GM20431 (cell line): ENCODE measurements at regions not wholly inside any gene's neighbourhood (a gene's known extent, or its start where the extent isn't known, plus 50 kb on each side); places are given as distances from the start of the nearest gene placed in this dataset.
"Not testable (repeated sequence)": the region's sequence is repeated elsewhere in the genome, so short reads cannot be mapped to it uniquely, and the experiment has no call there.

Experiments
- in situ Hi-C: fragments of 300-500 bp; cut with MseI, MboI; formaldehyde crosslinking; loops from one replicate; pipeline ENCODE4 v1.15.0; 2020; ENCODE audit warnings: low sequenced_read_pairs; ENCODE audit not compliant: unreplicated experiment

DNA sequence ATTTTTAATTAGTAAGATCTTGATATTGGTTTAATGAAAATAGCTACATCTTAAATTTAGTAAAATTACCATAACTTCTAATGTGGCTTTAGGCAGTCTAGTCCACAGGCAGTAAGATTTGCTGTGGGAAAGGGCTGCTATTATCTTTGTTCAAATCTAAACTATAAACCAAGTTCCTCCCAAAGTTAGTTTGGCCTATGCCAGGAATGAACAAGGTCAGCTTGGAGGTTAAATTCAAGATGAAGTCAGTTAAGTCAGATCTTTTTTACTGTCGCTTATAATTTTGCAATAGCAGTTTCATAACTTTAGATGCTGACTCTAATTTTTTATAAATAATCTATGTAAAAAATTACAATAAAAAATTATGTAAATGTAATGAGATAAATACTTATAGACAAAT, 1016.9 kb upstream of the ALCAM start:
- in situ Hi-C loops: no loop called here

- in situ Hi-C loops: no loop called here
These were observed 1012.8 kb upstream of the ALCAM start for GRCh38 chr3:104353951-104354350.

- in situ Hi-C loops: no loop called here
These were observed 1007.2 kb upstream of the ALCAM start for GRCh38 chr3:104359546-104359945.

DNA sequence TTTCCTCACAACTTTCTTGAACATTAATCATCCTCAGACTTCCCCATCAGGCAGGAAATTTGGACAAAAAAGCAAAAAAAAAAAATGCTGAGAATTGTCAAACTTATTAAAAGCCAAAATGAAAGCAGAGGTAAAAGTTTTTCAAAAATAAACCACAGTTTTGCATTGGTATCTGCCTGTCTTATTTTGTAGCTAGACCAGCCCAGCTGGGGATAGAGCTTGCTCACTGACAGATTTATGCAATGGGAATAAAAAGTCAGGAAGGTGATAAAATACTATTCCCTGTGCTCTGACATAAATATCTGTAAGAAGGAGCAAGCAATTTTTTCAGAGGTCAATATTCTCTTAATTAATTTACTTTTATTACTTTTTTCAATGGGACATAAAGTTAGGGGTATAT, 1006.7 kb upstream of the ALCAM start:
- in situ Hi-C loops: no loop called here

DNA sequence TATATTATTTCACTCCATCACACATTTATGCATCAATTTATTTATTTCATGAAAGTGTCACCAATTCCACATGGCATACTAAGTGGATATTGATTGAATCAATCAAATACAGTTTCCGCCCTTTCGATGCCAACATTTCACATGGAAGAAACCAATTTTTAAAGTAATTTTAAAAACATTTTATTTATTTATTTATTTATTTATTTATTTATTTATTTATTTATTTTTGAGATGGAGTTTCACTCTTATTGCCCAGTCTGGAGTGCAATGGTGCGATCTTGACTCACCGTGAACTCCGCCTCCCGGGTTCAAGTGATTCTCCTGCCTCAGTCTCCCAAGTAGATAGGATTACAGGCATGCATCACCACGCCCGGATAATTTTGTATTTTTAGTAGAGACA, 1005.0 kb upstream of the ALCAM start:
- in situ Hi-C loops: not testable (repeated sequence)

GRCh38 chr3:104362319-104362718, 1004.4 kb upstream of the ALCAM start:
- in situ Hi-C loops: no loop called here

- in situ Hi-C loops: no loop called here
These were observed 999.7 kb upstream of the ALCAM start for GRCh38 chr3:104367000-104367399.

DNA sequence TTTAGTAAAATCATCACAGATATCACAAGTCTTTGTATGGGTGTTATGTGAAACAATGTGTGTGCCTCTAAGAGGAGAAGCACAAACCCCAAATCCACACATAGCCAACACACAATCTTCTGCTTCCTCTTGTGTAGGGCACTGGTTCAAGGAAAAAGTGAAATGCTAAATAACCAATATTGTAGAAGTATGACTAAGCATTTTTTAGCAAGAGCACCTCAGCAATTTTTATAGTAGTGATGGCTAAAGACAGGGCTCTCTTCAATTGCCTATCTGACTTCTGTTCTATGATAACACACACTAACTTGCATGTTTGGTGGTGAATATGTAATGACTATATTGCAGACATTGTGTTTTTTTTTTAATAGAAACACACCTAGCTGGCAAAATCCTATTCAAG, 997.9 kb upstream of the ALCAM start:
- in situ Hi-C loops: no loop called here

- in situ Hi-C loops: no loop called here
These were observed 981.3 kb upstream of the ALCAM start for GRCh38 chr3:104385421-104385820.

DNA sequence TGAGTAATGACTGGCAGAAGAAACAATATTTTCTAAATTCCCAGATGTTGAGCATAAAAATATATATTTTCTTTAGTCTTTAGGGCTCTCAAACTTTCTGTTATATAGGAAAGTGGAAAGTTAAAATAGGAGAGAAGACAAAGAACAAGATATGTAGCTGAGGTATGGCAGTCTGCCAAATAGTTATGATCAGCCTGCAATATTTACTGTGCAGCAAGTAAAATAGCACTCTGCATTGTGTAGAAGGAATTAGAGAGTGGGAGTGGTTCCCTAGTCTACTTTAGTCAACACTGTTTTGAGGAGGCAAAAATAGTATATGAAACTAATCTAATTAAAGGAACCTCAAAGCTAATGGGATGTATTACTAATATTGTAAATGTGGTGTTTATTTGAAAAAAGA, 978.1 kb upstream of the ALCAM start:
- in situ Hi-C loops: no loop called here

DNA sequence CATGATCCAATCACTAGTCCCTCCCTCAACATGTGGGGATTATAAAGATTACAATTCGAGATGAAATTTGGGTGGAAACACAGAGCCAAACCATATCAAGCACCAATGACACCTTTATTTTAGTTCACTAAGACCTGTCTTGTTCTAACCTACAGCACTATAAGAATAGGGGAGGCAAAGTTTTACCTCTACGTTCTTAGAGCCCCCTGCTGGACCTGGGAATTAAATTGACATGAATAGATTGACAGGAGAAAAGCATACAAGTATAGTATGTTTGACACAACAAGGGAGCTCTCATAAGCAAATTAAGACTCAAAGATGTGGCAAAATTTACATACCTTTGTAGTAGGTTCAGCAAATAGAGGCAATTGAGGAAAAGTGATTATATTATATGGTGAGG, 974.4 kb upstream of the ALCAM start:
- in situ Hi-C loops: no loop called here

DNA sequence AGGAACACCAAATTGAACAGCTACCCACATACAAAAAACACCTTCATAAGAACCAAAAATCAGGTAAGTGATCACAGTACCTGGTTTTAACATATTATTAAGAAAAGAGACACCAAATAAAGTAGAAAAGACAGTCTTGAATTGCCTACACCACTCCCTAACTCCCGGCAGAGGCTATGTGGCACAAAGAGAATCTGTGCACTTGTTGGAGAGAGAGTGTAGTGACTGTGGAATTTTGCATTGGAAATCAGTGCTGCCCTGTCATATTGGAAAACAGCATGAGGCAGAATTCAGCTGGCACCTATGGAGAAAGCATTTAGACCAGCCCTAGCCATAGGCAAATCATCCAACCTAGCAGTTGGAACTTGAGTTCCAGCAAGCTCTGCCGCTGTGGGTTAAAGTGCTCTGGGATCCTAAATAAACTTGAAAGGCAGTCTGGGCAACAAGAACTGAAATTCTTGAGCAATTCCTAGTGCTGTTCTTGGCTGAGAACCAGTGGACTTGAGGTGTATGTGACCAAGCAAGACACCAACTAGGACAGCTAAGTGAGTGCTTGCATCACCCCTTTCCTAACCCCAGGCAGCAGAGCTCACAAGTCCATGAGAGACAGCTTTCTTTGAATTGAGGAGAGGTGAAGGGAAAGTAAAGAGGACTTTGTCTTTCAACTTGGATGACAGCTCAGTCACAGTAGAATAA, 969.6 kb upstream of the ALCAM start:
- in situ Hi-C loops: no loop called here

DNA sequence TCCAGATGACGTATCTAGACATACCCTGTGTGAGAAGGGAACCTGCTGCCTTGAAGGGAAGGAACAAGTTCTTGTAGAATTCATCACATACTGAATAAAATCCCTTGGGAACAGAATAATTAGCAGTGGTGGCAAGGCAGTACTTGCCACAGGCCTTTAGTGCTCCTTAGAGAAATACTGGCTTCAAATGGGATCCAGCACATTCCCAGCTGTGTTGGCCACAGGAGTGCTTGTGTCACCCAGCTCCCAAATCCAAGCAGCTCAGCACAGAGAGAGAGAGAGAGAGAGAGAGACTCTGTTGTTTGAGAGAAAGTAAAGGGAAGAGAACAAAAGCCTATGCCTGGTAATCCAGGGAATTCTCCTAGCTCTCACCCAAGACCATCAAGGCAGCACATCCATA, 969.0 kb upstream of the ALCAM start:
- in situ Hi-C loops: no loop called here

DNA sequence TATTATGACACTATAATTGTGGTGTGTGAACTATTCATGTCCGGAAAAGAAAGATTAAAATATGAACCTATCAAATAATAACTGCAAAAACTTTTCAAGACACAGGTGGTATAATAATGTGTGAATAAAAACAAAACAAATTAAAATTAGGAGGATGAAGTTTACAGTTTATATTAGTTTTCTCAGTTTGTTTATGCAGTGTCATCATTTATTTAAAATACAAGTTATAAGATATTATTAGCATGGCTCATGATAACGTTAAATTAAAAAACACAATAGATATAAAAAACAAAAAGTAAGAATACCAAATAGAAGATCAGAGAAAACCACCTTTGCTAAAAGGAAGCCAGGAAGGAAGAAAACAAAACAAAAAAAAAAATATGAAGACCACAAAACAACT, 963.8 kb upstream of the ALCAM start:
- in situ Hi-C loops: no loop called here

- in situ Hi-C loops: no loop called here
These were observed 955.0 kb upstream of the ALCAM start for GRCh38 chr3:104411757-104412156.

DNA sequence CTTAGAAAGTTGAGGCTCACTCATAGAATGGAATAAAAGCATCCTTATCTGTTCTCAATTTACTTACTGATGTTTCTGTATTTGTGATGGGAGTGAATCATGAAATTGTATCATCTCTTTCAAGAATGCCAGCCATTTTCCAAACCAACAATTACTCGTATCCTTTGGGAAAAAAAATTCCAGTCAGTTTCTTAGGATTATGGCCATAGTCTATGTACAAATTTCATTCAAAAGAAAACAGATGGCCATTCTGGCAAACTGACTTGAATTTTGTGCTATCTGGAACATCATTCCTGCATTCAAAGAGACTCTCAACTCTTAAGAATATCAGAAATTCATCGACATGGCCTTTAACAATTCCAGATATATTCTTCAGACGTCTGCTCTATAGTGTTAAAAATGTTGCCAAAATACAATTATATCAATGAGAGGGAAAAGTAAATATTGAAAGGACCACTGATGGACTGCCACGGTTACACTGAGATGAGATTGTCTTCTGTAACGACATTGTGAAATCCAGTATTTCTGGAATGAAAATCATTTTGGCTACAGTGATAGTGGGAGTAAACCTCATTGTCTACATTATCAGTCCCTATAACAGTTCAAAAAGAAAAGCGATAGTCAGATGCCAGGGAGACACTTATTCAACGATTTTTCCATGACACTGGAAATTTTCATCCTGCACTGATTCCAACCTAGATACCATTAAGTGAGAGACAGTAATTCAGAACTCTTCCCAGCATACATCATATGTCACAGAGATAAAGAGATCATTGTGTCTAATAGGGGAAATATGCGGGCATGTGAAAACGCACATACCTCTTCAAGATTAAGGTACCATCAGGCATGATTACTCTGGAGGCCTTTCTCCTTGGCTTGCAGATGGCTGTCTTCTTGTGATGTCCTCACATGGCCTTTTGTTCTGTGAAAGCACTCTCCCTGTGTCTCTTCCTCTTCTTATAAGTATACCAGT, 953.8 kb upstream of the ALCAM start:
- in situ Hi-C loops: no loop called here

DNA sequence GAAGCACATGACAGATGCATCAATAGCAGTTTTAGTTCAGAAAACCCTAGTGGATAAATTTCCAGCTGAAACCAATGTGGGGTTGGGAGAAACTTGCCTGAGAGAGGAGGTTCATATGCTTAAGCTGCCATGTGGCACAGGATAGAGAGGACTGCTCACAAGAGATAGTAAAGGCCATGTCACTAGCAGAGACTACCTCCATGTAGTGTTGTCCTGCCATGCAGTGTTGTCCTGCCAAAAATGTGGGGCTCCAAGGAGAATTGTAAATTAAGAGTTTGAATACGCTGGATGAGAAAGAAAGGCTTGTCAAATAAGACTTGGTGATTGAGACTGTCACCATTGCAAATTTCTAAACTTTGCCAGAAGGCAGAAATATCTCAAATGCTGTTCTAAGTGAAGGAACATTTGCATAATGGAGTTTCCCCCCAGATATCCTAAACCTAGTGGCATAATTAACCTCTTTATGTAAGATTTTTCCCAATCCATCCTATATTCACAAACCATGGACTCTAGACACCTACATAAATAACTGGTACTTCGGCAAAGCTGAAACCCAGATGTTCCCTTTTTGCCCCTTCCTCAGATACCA, 938.3 kb upstream of the ALCAM start:
- in situ Hi-C loops: no loop called here

DNA sequence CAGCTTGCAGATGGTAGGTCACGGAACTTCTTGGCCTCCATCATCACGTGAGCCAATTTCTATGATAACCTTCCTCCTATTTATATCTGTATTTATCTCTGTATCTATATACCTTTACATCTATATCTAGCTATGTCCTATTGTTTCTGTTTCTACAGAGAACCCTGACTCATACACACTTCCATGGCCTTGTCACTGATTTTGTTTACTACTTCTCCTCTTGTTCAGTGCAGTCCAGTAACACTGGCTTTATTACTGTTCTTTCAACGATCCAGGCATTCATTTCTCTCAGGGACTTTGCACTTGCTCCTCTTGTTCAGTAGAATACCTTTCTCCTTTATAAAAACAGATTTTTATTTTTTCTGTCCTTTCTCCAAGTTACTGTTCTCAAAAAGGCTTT, 937.0 kb upstream of the ALCAM start:
- in situ Hi-C loops: no loop called here

DNA sequence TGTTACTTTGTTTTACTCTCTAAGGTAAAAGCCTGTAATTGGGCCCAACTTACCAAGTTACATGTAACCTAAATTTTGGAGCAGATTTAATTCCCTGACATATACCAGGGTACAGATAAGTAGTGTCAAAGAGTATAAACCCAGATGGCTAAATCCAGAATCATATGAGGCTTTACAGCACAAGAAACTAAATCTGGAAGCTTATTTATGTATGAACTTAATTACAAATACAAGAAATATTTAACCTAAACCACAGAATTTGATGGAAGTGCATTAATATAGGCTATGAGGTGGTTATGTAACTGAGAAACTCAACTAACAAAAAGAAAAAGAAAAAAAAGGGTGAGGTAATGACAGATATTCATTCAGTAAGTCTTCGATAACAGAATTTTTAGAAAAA, 930.2 kb upstream of the ALCAM start:
- in situ Hi-C loops: no loop called here

DNA sequence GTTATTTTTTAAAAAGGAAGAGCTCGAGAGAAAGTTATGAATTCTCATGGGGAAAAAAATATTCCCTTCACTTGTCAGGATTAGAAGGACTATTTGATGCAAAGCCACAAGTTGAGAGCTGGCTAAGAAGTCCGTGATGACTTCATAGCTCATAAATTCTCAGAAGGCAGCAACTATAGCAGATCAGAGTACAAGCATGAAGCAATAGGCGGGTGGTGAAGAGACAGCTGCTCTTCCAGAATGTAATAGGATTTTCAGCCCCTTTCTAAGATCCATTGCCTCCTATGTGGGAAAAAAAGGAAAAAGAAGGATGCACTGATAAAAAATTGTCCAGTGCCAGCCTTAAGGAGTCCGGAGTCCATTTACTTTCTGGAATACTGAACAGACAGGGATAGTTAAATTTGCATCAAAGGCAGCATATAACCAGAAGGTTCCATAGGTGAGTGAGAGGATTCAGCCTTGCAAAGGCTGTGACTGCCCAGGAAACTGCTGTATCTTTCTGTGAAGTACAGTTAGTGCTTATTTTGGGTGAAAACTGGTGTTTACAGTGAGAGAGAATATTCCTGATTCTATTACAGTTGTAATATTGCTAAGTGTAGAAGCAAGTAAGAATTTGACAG, 929.5 kb upstream of the ALCAM start:
- in situ Hi-C loops: no loop called here

GRCh38 chr3:104437891-104438290, 928.8 kb upstream of the ALCAM start:
- in situ Hi-C loops: no loop called here
